Body of pancreas (tissue), 4 donors: ENCODE measurements at regions not wholly inside any gene's neighbourhood (a gene's known extent, or its start where the extent isn't known, plus 50 kb on each side); places are given as distances from the start of the nearest gene placed in this dataset.

Experiments
- ATAC-seq: fragments of 150-250 bp; one replicate; pipeline ENCODE4 v1.9.1; 2016
- DNase-seq, 4 donors: peaks; one replicate each; pipeline ENCODE4 v3.0.0-alpha.2; 2019
- H3K27ac ChIP-seq, 4 donors: fragments of 200-600 bp; sonication (generic); 1 replicate in 3 of 4; 2 replicates in 1 of 4; pipeline versions ENCODE4 v1.5.1 to v1.6.1; 2016 to 2019; ENCODE audit warnings: mild to moderate bottlenecking in 1 of 4, mixed read lengths in 1 of 4, moderate library complexity in 1 of 4
- H3K27me3 ChIP-seq, 2 donors: fragments of 200-600 bp; sonication (generic); one replicate each; pipeline ENCODE4 v1.6.0; 2016; ENCODE audit warnings: mild to moderate bottlenecking in 1 of 2
- H3K36me3 ChIP-seq, 2 donors: fragments of 200-600 bp; sonication (generic); replicated peaks in 1 of 2; 2 replicates each; pipeline ENCODE4 v1.5.1; 2016; ENCODE audit warnings: low read depth in 2 of 2; ENCODE audit not compliant: insufficient read depth in 1 of 2
- H3K4me1 ChIP-seq: fragments of 200-600 bp; sonication (generic); one replicate; pipeline ENCODE4 v1.6.0; 2016
- H3K4me3 ChIP-seq, 2 donors: fragments of 200-600 bp; sonication (generic); 1 replicate in 1 of 2; 2 replicates in 1 of 2; pipeline ENCODE4 v1.5.1; 2016 to 2019
- H3K9me3 ChIP-seq, 3 donors: fragments of 200-600 bp; sonication (generic); 1 replicate in 2 of 3; 2 replicates in 1 of 3; pipeline ENCODE4 v1.5.1; 2016
- CTCF ChIP-seq, 7 experiments: fragments of 450-650 bp in 4 of 7; fragments of 200-600 bp in 3 of 7; sonication (generic) in 3 of 7; IDR thresholded peaks; one replicate each; pipeline ENCODE4 v1.5.1; 2016 to 2019; ENCODE audit warnings: antibody characterized with exemption in 7 of 7
- POLR2A ChIP-seq, 3 donors: fragments of 450-650 bp; IDR thresholded peaks; one replicate each; pipeline ENCODE4 v1.6.1; 2016; ENCODE audit warnings: antibody characterized with exemption in 3 of 3, mild to moderate bottlenecking in 2 of 3
- WGBS, 2 donors: methylation state at CpG; one replicate each; pipeline ENCODE4 v1.1.5; 2017; 5-methylcytosine and 5-hydroxymethylcytosine counted together
- intact Hi-C: fragments of 100-400 bp; cut with DNase I; formaldehyde crosslinking; loops from one replicate; pipeline ENCODE4 v1.15.1; 2023

- no peaks in the 10 kb centered on the region for H3K4me1 ChIP-seq
- intact Hi-C loops: no loop called here
- DNase-seq: no peak
- H3K27ac ChIP-seq: no peak overlapping the region
- H3K9me3 ChIP-seq: no peaks in the 10 kb centered on the region
- no peaks in the 10 kb centered on the region for H3K36me3 ChIP-seq
- ATAC-seq: no peak
- no peak overlapping the region for H3K4me3 ChIP-seq
- no peak for TF ChIP-seq POLR2A (IDR thresholded peaks at IDR 0.05)
- no peak for TF ChIP-seq CTCF (IDR thresholded peaks at IDR 0.05)
- H3K27me3 ChIP-seq: no peaks in the 10 kb centered on the region
Observed at GRCh38 chr5:152337484-152337883, 67.6 kb downstream of the NMUR2 start.

- no peak overlapping the region for H3K4me3 ChIP-seq
- DNase-seq (no peak), ATAC-seq (no peak)
- no peak overlapping the region for H3K27ac ChIP-seq
- intact Hi-C loops: no loop called here
- H3K27me3 ChIP-seq: no peaks in the 10 kb centered on the region
- H3K4me1 ChIP-seq: no peaks in the 10 kb centered on the region
- no peaks in the 10 kb centered on the region for H3K36me3 ChIP-seq
- TF ChIP-seq CTCF (IDR thresholded peaks at IDR 0.05): no peak
- no peak for TF ChIP-seq POLR2A (IDR thresholded peaks at IDR 0.05)
- H3K9me3 ChIP-seq: no peaks in the 10 kb centered on the region
- WGBS, 2 donors: 43 to 67% methylated on average over 1 of the region's 1 CpG
Observed at GRCh38 chr5:152335461-152335860, 69.6 kb downstream of the NMUR2 start.

GRCh38 chr5:152332716-152333460 is 72.2 kb downstream of the NMUR2 start:
- intact Hi-C loops: no loop called here
- DNase-seq (no peak), ATAC-seq (no peak)
- 47 to 52% methylated on average over 5 of the region's 5 CpGs for whole genome bisulfite sequencing, 2 donors
- Histone ChIP-seq H3K36me3 (no peaks in the 10 kb centered on the region), H3K27me3 (no peaks in the 10 kb centered on the region), H3K4me3 (no peak overlapping the region), H3K4me1 (no peaks in the 10 kb centered on the region), H3K9me3 (no peaks in the 10 kb centered on the region), H3K27ac (no peak overlapping the region)
- no peak for TF ChIP-seq POLR2A (IDR thresholded peaks at IDR 0.05)
- no peak for TF ChIP-seq CTCF (IDR thresholded peaks at IDR 0.05)

GRCh38 chr5:152331718-152332117 is 73.4 kb downstream of the NMUR2 start:
- no peak for DNase-seq
- no peaks in the 10 kb centered on the region for H3K9me3 ChIP-seq
- H3K4me3 ChIP-seq: no peak overlapping the region
- H3K27me3 ChIP-seq: no peaks in the 10 kb centered on the region
- intact Hi-C loops: no loop called here
- no peaks in the 10 kb centered on the region for H3K4me1 ChIP-seq
- no peaks in the 10 kb centered on the region for H3K36me3 ChIP-seq
- 46 to 65% methylated on average over 2 of the region's 2 CpGs for WGBS, 2 donors
- no peak for TF ChIP-seq CTCF (IDR thresholded peaks at IDR 0.05)
- no peak for TF ChIP-seq POLR2A (IDR thresholded peaks at IDR 0.05)
- ATAC-seq: no peak
- H3K27ac ChIP-seq: no peak overlapping the region

GRCh38 chr5:152331006-152331405 is 74.1 kb downstream of the NMUR2 start:
- intact Hi-C loops: no loop called here
- Histone ChIP-seq H3K4me1 (no peaks in the 10 kb centered on the region), H3K27ac (no peak overlapping the region), H3K9me3 (no peaks in the 10 kb centered on the region), H3K27me3 (no peaks in the 10 kb centered on the region), H3K36me3 (no peaks in the 10 kb centered on the region), H3K4me3 (no peak overlapping the region)
- TF ChIP-seq CTCF (IDR thresholded peaks at IDR 0.05): no peak
- TF ChIP-seq POLR2A (IDR thresholded peaks at IDR 0.05): no peak
- WGBS, 2 donors: 44 to 54% methylated on average over 2 of the region's 2 CpGs
- DNase-seq (no peak), ATAC-seq (no peak)
